ENCODE measurements at regions not wholly inside any gene's neighbourhood (a gene's known extent, or its start where the extent isn't known, plus 50 kb on each side); places are given as distances from the start of the nearest gene placed in this dataset.

DNA sequence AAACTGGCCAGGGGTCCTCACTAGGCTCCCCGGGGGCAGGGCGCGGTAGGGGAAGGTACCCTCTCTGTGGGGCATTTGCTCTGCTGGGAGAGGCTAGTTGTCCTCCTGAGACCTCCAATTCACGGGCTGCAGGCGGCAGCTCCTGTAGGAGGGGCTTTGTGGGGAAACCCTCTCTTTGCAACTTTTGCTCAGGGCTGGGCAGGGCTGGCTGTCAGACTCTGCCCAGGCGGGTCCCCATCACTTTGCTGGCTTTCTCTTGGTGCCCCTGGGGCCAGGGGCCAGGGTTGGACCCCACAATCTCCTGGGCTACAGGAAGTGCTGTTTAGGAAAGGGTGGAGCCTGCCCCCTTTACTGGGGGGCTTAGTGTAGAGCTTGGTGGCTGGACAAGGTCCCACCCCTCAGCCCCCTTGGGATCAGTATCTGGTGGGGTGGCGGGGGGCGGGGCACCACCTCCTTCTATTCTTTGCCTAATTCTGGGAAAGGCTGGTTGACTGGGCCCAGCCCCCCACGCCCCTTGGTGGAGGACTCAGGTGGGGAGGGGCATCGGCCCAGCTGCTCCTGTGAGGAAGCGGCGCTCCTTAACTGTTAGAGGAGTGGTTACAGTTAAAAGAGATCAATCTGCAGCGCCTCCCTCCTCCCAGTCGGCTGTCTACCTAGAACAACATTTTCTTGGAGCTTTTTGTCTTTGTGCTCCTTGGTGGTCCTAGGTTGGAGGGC lies 918.7 kb downstream of the AACS start:
- dilution Hi-C loops (cut with MboI; ENCODE audit: extremely low pct_ligation_motif_present, low sequenced_read_pairs), result no loop called here
- Histone ChIP-seq H3K36me3 (ENCODE audit: control insufficient read depth in 2 of 2, extremely low read depth in 1 of 2, insufficient read depth in 2 of 2, low read length in 2 of 2) (no peaks in the 10 kb centered on the region), H3K27me3 (ENCODE audit: control insufficient read depth in 2 of 2, insufficient read depth in 2 of 2, low read length in 2 of 2) (no peaks in the 10 kb centered on the region), H3K4me1 (ENCODE audit: control insufficient read depth, extremely low read depth, insufficient read depth, low read length) (no peaks in the 10 kb centered on the region), H3K4me2 (ENCODE audit: insufficient read depth, low read length) (no peak overlapping the region), H2AFZ (ENCODE audit: low read depth, low read length) (no peak overlapping the region), H3K9ac (replicated peaks; ENCODE audit: extremely low read depth, insufficient read depth, low read length) (no peak overlapping the region), H4K20me1 (replicated peaks; ENCODE audit: control insufficient read depth, extremely low read depth, insufficient read depth, low read length) (no peaks in the 10 kb centered on the region), H3K27ac (ENCODE audit: insufficient read depth, low read depth, low read length) (no peak overlapping the region), H3K9me3 (replicated peaks; ENCODE audit: control insufficient read depth, insufficient read depth, low read length) (peaks cover 6% of the 10 kb centered on the region), H3K79me2 (ENCODE audit: control insufficient read depth, insufficient read depth, low read length) (no peaks in the 10 kb centered on the region), H3K9me1 (replicated peaks; ENCODE audit: control insufficient read depth, extremely low read depth, insufficient read depth, low read length) (no peaks in the 10 kb centered on the region), H3K4me3 (replicated peaks in 1 of 3; ENCODE audit: insufficient read depth in 1 of 3, low read depth in 1 of 3, low read length in 3 of 3) (no peak overlapping the region)
- FAIRE-seq (no peak), DNase-seq (ENCODE audit: low read depth, low spot score) (no peak)
- TF ChIP-seq POLR2AphosphoS5 (IDR thresholded peaks at IDR 0.05; ENCODE audit: insufficient read depth, low read depth, low read length) (no peak), POLR2A (IDR thresholded peaks at IDR 0.05; ENCODE audit: low read depth, low read length) (no peak), JUN (IDR thresholded peaks at IDR 0.05; ENCODE audit: borderline replicate concordance, insufficient read depth, insufficient read length, low read depth) (no peak), EZH2 (IDR thresholded peaks at IDR 0.05; ENCODE audit: borderline replicate concordance, low read depth, low read length, severe bottlenecking) (no peak), GATA2 (IDR thresholded peaks at IDR 0.05; ENCODE audit: insufficient read depth, insufficient read length, low read depth, low read length) (no peak)
- TF ChIP-seq, protein P1, sequence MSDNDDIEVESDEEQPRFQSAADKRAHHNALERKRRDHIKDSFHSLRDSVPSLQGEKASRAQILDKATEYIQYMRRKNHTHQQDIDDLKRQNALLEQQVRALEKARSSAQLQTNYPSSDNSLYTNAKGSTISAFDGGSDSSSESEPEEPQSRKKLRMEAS (IDR thresholded peaks at IDR 0.05; ENCODE audit: insufficient read depth, insufficient read length), result no peak
- BruUV-seq (replicated peaks), result no TSS peak
- CTCF ChIA-PET, result no interaction called here
- intact Hi-C loops (cut with micrococcal nuclease), result no loop called here
- POLR2A ChIA-PET, result no interaction called here

DNA sequence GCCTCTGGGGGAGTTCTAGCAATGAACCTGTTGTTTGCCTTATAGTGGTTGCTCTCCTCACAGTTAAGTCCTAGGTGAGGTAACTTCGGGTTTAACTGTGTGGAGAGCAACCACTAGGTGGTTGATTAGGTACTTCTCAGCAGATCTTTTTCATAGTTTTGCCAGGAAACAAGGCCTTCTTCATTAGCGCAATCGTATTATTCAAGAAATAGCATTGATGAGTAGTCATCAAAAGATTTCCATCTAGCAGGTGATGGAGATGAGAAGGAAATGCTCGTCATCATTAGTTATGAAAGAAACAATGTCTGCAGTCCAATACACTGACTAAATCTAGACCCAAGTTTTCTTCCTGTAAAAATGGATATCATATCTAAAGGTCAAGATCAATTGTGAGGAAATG lies 923.3 kb downstream of the AACS start:
- DNase-seq (ENCODE audit: low read depth, low spot score), result no peak
- Histone ChIP-seq H3K9me3 (replicated peaks; ENCODE audit: control insufficient read depth, insufficient read depth, low read length) (peaks cover 5% of the 10 kb centered on the region), H3K79me2 (ENCODE audit: control insufficient read depth, insufficient read depth, low read length) (no peaks in the 10 kb centered on the region), H3K4me2 (ENCODE audit: insufficient read depth, low read length) (no peak overlapping the region), H3K4me3 (replicated peaks in 1 of 3; ENCODE audit: insufficient read depth in 1 of 3, low read depth in 1 of 3, low read length in 3 of 3) (no peak overlapping the region), H3K4me1 (ENCODE audit: control insufficient read depth, extremely low read depth, insufficient read depth, low read length) (no peaks in the 10 kb centered on the region), H3K27me3 (ENCODE audit: control insufficient read depth in 2 of 2, insufficient read depth in 2 of 2, low read length in 2 of 2) (no peaks in the 10 kb centered on the region), H3K9ac (replicated peaks; ENCODE audit: extremely low read depth, insufficient read depth, low read length) (no peak overlapping the region), H3K9me1 (replicated peaks; ENCODE audit: control insufficient read depth, extremely low read depth, insufficient read depth, low read length) (no peaks in the 10 kb centered on the region), H2AFZ (ENCODE audit: low read depth, low read length) (no peak overlapping the region), H3K36me3 (ENCODE audit: control insufficient read depth in 2 of 2, extremely low read depth in 1 of 2, insufficient read depth in 2 of 2, low read length in 2 of 2) (no peaks in the 10 kb centered on the region), H4K20me1 (replicated peaks; ENCODE audit: control insufficient read depth, extremely low read depth, insufficient read depth, low read length) (no peaks in the 10 kb centered on the region), H3K27ac (ENCODE audit: insufficient read depth, low read depth, low read length) (no peak overlapping the region)
- ChIA-PET POLR2A (no interaction called here), CTCF (no interaction called here)
- no peak for FAIRE-seq
- intact Hi-C loops (cut with micrococcal nuclease) (no loop called here), dilution Hi-C loops (cut with MboI; ENCODE audit: extremely low pct_ligation_motif_present, low sequenced_read_pairs) (no loop called here)
- TF ChIP-seq MYC (IDR thresholded peaks at IDR 0.05; ENCODE audit: low read depth, low read length) (no peak), POLR2AphosphoS5 (IDR thresholded peaks at IDR 0.05; ENCODE audit: insufficient read depth, low read depth, low read length) (no peak), JUN (IDR thresholded peaks at IDR 0.05; ENCODE audit: borderline replicate concordance, insufficient read depth, insufficient read length, low read depth) (no peak), EZH2 (IDR thresholded peaks at IDR 0.05; ENCODE audit: borderline replicate concordance, low read depth, low read length, severe bottlenecking) (no peak), FOS (IDR thresholded peaks at IDR 0.05; ENCODE audit: borderline replicate concordance, insufficient read depth, low read length) (no peak), GATA2 (IDR thresholded peaks at IDR 0.05; ENCODE audit: insufficient read depth, insufficient read length, low read depth, low read length) (no peak), POLR2A (IDR thresholded peaks at IDR 0.05; ENCODE audit: low read depth, low read length) (no peak)
- TF ChIP-seq, protein P1 (IDR thresholded peaks at IDR 0.05; ENCODE audit: insufficient read depth, insufficient read length), result no peak
- TF ChIP-seq, protein P2, sequence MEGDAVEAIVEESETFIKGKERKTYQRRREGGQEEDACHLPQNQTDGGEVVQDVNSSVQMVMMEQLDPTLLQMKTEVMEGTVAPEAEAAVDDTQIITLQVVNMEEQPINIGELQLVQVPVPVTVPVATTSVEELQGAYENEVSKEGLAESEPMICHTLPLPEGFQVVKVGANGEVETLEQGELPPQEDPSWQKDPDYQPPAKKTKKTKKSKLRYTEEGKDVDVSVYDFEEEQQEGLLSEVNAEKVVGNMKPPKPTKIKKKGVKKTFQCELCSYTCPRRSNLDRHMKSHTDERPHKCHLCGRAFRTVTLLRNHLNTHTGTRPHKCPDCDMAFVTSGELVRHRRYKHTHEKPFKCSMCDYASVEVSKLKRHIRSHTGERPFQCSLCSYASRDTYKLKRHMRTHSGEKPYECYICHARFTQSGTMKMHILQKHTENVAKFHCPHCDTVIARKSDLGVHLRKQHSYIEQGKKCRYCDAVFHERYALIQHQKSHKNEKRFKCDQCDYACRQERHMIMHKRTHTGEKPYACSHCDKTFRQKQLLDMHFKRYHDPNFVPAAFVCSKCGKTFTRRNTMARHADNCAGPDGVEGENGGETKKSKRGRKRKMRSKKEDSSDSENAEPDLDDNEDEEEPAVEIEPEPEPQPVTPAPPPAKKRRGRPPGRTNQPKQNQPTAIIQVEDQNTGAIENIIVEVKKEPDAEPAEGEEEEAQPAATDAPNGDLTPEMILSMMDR (IDR thresholded peaks at IDR 0.05; ENCODE audit: extremely low read depth in 1 of 2, insufficient read depth in 1 of 2, low read depth in 1 of 2, low read length in 2 of 2), result no peak
- no TSS peak for BruUV-seq (replicated peaks)

Data from endothelial cell of umbilical vein (primary cell).